ENCODE measurements at regions not wholly inside any gene's neighbourhood (a gene's known extent, or its start where the extent isn't known, plus 50 kb on each side); places are given as distances from the start of the nearest gene placed in this dataset.

- DNase-seq (ENCODE audit: low read depth in 1 of 2, low spot score in 1 of 2), result no peak
- Histone ChIP-seq H3K27ac (replicated peaks) (no peak overlapping the region), H3K4me3 (replicated peaks; ENCODE audit: insufficient read depth, low read length) (no peak overlapping the region), H3K27me3 (ENCODE audit: insufficient read depth, poor library complexity, severe bottlenecking) (no peaks in the 10 kb centered on the region)
- TF ChIP-seq GABPA (IDR thresholded peaks at IDR 0.05; ENCODE audit: low read depth) (no peak), CTCF (IDR thresholded peaks at IDR 0.05; ENCODE audit: insufficient read depth, low read length) (no peak)
Observed at GRCh38 chr12:126914170-126914793, 1352.7 kb upstream of the TMEM132C start.

- no peak for TF ChIP-seq CTCF (IDR thresholded peaks at IDR 0.05; ENCODE audit: insufficient read depth, low read length)
- TF ChIP-seq POLR2AphosphoS5 (IDR thresholded peaks at IDR 0.05; ENCODE audit: low read depth), result no peak
- TF ChIP-seq SPI1 (IDR thresholded peaks at IDR 0.05; ENCODE audit: borderline replicate concordance, low read depth), result 0 out of 2 replicates have a peak, but pooled peaks have one; percentile 5
- no peak for TF ChIP-seq REST (IDR thresholded peaks at IDR 0.05; ENCODE audit: insufficient replicate concordance, low read depth)
- Histone ChIP-seq H3K27me3 (ENCODE audit: insufficient read depth, poor library complexity, severe bottlenecking) (no peaks in the 10 kb centered on the region), H3K4me3 (replicated peaks; ENCODE audit: insufficient read depth, low read length) (no peak overlapping the region), H3K27ac (replicated peaks) (no peak overlapping the region)
- DNase-seq (ENCODE audit: low read depth in 1 of 2, low spot score in 1 of 2), result no peak
Observed at GRCh38 chr12:126915309-126915708, 1351.7 kb upstream of the TMEM132C start.

- no peak overlapping the region for H3K27ac ChIP-seq (replicated peaks)
- no peak for DNase-seq (ENCODE audit: low read depth in 1 of 2, low spot score in 1 of 2)
- H3K27me3 ChIP-seq (ENCODE audit: insufficient read depth, poor library complexity, severe bottlenecking), result no peaks in the 10 kb centered on the region
- no peak overlapping the region for H3K4me3 ChIP-seq (replicated peaks; ENCODE audit: insufficient read depth, low read length)
- TF ChIP-seq POLR2AphosphoS5 (IDR thresholded peaks at IDR 0.05; ENCODE audit: low read depth) (no peak), SPI1 (IDR thresholded peaks at IDR 0.05; ENCODE audit: borderline replicate concordance, low read depth) (no peak), GABPA (IDR thresholded peaks at IDR 0.05; ENCODE audit: low read depth) (no peak), REST (IDR thresholded peaks at IDR 0.05; ENCODE audit: insufficient replicate concordance, low read depth) (no peak), CTCF (IDR thresholded peaks at IDR 0.05; ENCODE audit: insufficient read depth, low read length) (no peak)
Observed at GRCh38 chr12:126926023-126926594, 1340.9 kb upstream of the TMEM132C start.

GRCh38 chr12:126930234-126930633 is 1336.7 kb upstream of the TMEM132C start:
- no peak for DNase-seq (ENCODE audit: low read depth in 1 of 2, low spot score in 1 of 2)
- Histone ChIP-seq H3K27me3 (ENCODE audit: insufficient read depth, poor library complexity, severe bottlenecking) (no peaks in the 10 kb centered on the region), H3K4me3 (replicated peaks; ENCODE audit: insufficient read depth, low read length) (no peak overlapping the region), H3K27ac (replicated peaks) (no peak overlapping the region)
- TF ChIP-seq REST (IDR thresholded peaks at IDR 0.05; ENCODE audit: insufficient replicate concordance, low read depth) (no peak), POLR2AphosphoS5 (IDR thresholded peaks at IDR 0.05; ENCODE audit: low read depth) (no peak), CTCF (IDR thresholded peaks at IDR 0.05; ENCODE audit: insufficient read depth, low read length) (no peak), SPI1 (IDR thresholded peaks at IDR 0.05; ENCODE audit: borderline replicate concordance, low read depth) (no peak), GABPA (IDR thresholded peaks at IDR 0.05; ENCODE audit: low read depth) (no peak)

All from HL-60 (cell line).